NT2/D1 (cell line): ENCODE measurements at regions not wholly inside any gene's neighbourhood (a gene's known extent, or its start where the extent isn't known, plus 50 kb on each side); places are given as distances from the start of the nearest gene placed in this dataset.

Source experiments
- DNase-seq: peaks from one replicate; pipeline ENCODE4 v3.0.0-alpha.2; 2011; ENCODE audit warnings: low read depth, low spot score
- H3K27me3 ChIP-seq: 2 replicates; pipeline ENCODE4 v1.6.0; 2011; ENCODE audit warnings: mild to moderate bottlenecking; ENCODE audit not compliant: insufficient read length, insufficient read depth
- H3K36me3 ChIP-seq: 2 replicates; pipeline ENCODE4 v1.6.1; 2011; ENCODE audit warnings: mild to moderate bottlenecking, low read length, mixed read lengths; ENCODE audit not compliant: insufficient read depth, insufficient read length
- H3K4me1 ChIP-seq: 2 replicates; pipeline ENCODE4 v1.5.1; 2011; ENCODE audit not compliant: insufficient read depth, insufficient read length
- H3K4me3 ChIP-seq: 2 replicates; pipeline ENCODE4 v1.5.1; 2011; ENCODE audit warnings: low read depth; ENCODE audit not compliant: insufficient read length
- H3K9ac ChIP-seq: 2 replicates; pipeline ENCODE4 v1.6.0; 2011; ENCODE audit warnings: low read depth; ENCODE audit not compliant: insufficient read length
- H3K9me3 ChIP-seq: 2 replicates; pipeline ENCODE4 v1.5.1; 2011; ENCODE audit warnings: mild to moderate bottlenecking, low read length; ENCODE audit not compliant: insufficient read depth
- SUZ12 ChIP-seq: IDR thresholded peaks from 2 replicates; pipeline ENCODE4 v1.6.1; 2011; ENCODE audit not compliant: insufficient read length, insufficient read depth; ENCODE audit errors: extremely low read depth
- YY1 ChIP-seq: IDR thresholded peaks from 2 replicates; pipeline ENCODE4 v1.6.1; 2011; ENCODE audit not compliant: insufficient read length, insufficient read depth
- ZNF274 ChIP-seq: IDR thresholded peaks from 2 replicates; pipeline ENCODE4 v1.6.1; 2011; ENCODE audit warnings: mild to moderate bottlenecking, low read depth, low read length

GRCh38 chr2:180901331-180901730, 79.1 kb upstream of the UBE2E3 start:
- no peaks in the 10 kb centered on the region for H3K27me3 ChIP-seq
- H3K36me3 ChIP-seq = no peaks in the 10 kb centered on the region
- H3K4me3 ChIP-seq = no peak overlapping the region
- no peaks in the 10 kb centered on the region for H3K4me1 ChIP-seq
- no peak for TF ChIP-seq SUZ12
- no peak for TF ChIP-seq ZNF274
- TF ChIP-seq YY1 = no peak
- H3K9ac ChIP-seq = no peak overlapping the region
- H3K9me3 ChIP-seq = no peaks in the 10 kb centered on the region
- no peak for DNase-seq

- H3K36me3 ChIP-seq = no peaks in the 10 kb centered on the region
- no peak for DNase-seq
- no peak overlapping the region for H3K4me3 ChIP-seq
- no peaks in the 10 kb centered on the region for H3K4me1 ChIP-seq
- TF ChIP-seq SUZ12 = no peak
- no peak for TF ChIP-seq YY1
- no peak for TF ChIP-seq ZNF274
- H3K27me3 ChIP-seq = no peaks in the 10 kb centered on the region
- H3K9me3 ChIP-seq = no peaks in the 10 kb centered on the region
- no peak overlapping the region for H3K9ac ChIP-seq
Observed at GRCh38 chr2:180893752-180894151, 86.7 kb upstream of the UBE2E3 start.

GRCh38 chr2:180892091-180892490, 88.3 kb upstream of the UBE2E3 start:
- H3K27me3 ChIP-seq = no peaks in the 10 kb centered on the region
- no peak for TF ChIP-seq YY1
- no peak for TF ChIP-seq SUZ12
- TF ChIP-seq ZNF274 = no peak
- no peak for DNase-seq

GRCh38 chr2:180891360-180891759, 89.0 kb upstream of the UBE2E3 start:
- Histone ChIP-seq H3K27me3 (no peaks in the 10 kb centered on the region), H3K9ac (no peak overlapping the region), H3K36me3 (no peaks in the 10 kb centered on the region), H3K9me3 (no peaks in the 10 kb centered on the region), H3K4me3 (no peak overlapping the region), H3K4me1 (no peaks in the 10 kb centered on the region)
- no peak for DNase-seq
- no peak for TF ChIP-seq SUZ12
- no peak for TF ChIP-seq ZNF274
- TF ChIP-seq YY1 = no peak

More at GRCh38 chr2:180892091-180892490, 88.3 kb upstream of the UBE2E3 start:
- Histone ChIP-seq H3K4me3 (no peak overlapping the region), H3K4me1 (no peaks in the 10 kb centered on the region), H3K36me3 (no peaks in the 10 kb centered on the region), H3K9ac (no peak overlapping the region), H3K9me3 (no peaks in the 10 kb centered on the region)

- no peak overlapping the region for H3K9ac ChIP-seq
- TF ChIP-seq YY1 = no peak
- TF ChIP-seq ZNF274 = no peak
- TF ChIP-seq SUZ12 = no peak
- H3K4me1 ChIP-seq = no peaks in the 10 kb centered on the region
- no peaks in the 10 kb centered on the region for H3K27me3 ChIP-seq
- DNase-seq = no peak
- H3K36me3 ChIP-seq = no peaks in the 10 kb centered on the region
- no peaks in the 10 kb centered on the region for H3K9me3 ChIP-seq
- H3K4me3 ChIP-seq = no peak overlapping the region
Observed at GRCh38 chr2:180890781-180891180, 89.6 kb upstream of the UBE2E3 start.

GRCh38 chr2:180882959-180883358, 97.4 kb upstream of the UBE2E3 start:
- no peak for TF ChIP-seq SUZ12
- no peak for TF ChIP-seq ZNF274
- no peak for TF ChIP-seq YY1
- no peaks in the 10 kb centered on the region for H3K27me3 ChIP-seq
- H3K4me1 ChIP-seq = no peaks in the 10 kb centered on the region
- no peak for DNase-seq
- no peaks in the 10 kb centered on the region for H3K9me3 ChIP-seq
- H3K4me3 ChIP-seq = no peak overlapping the region
- H3K36me3 ChIP-seq = no peaks in the 10 kb centered on the region
- no peak overlapping the region for H3K9ac ChIP-seq

- TF ChIP-seq YY1 (no peak), ZNF274 (no peak), SUZ12 (no peak)
- Histone ChIP-seq H3K4me1 (no peaks in the 10 kb centered on the region), H3K36me3 (no peaks in the 10 kb centered on the region), H3K4me3 (no peak overlapping the region), H3K9me3 (no peaks in the 10 kb centered on the region), H3K9ac (no peak overlapping the region), H3K27me3 (no peaks in the 10 kb centered on the region)
- no peak for DNase-seq
Observed at GRCh38 chr2:180876506-180876905, 103.9 kb upstream of the UBE2E3 start.
